Stimulated activated CD8-positive, alpha-beta memory T cell treated with anti-CD3 and anti-CD28 coated beads, Interleukin-12 subunit alpha, Interleukin-12 subunit beta, amount 100 ng/mL, for 4 hours (primary cell): ENCODE measurements at regions not wholly inside any gene's neighbourhood (a gene's known extent, or its start where the extent isn't known, plus 50 kb on each side); places are given as distances from the start of the nearest gene placed in this dataset.

Experiments
- DNase-seq: peaks from one replicate; pipeline ENCODE4 v3.0.0-alpha.2; 2020; ENCODE audit warnings: low read depth

DNA sequence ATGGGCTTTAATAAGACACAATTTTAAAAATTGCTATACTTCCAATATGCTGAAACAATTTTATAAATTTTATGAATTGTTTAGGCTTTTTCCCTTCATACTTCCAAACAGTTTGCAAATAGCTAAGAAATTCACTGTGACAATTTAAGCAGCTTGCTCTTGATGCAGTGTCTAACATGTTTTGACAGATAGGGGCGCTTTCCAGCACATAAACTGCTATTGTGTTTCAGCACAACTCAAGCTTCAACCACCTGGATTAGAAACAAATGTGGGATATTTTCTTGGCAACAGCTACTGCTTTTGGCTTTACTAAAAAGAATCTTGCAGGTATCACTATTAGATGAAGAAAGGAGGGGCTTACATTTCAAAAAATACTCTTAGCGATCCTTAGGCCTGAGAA lies 565.8 kb upstream of the DPPA4 start:
- no peak for DNase-seq

DNA sequence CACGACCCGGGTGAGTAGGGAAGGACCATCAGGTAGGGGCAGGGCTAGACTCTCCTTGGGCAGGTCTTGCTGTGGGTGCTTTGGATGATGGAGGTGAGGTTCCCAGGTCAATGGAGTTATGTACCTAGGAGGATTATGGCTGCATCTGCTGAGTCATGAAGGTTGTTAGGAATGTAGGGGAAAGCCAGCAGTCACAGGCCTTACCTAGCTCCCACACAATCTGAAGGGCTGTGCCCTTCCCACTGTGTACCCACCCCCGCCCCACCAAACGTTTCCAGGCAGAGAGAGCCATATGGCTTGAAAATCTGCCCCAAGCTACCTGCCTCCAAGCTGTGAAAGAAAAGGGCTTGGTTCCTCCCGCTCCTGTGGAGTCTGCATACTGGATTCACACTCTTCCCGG lies 573.4 kb upstream of the DPPA4 start:
- no peak for DNase-seq

DNA sequence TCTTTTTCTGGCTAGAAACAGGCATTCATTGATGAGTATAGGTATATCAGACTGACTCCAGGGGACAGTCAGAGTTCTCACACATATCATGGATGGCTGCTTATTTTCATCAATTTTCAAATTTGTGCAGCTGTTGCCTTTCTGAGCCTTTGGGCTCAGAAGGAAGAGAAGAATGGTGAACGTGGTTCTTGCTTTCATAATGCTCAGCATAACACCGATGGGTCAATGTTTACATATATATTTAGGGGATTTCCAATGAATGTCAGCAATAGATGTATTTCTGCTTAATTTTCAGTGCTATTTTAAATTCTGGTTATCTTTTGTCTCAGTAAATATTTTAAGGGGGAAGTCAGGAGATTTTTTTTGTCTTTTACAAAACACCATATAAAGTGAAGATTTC lies 581.4 kb upstream of the DPPA4 start:
- no peak for DNase-seq

DNA sequence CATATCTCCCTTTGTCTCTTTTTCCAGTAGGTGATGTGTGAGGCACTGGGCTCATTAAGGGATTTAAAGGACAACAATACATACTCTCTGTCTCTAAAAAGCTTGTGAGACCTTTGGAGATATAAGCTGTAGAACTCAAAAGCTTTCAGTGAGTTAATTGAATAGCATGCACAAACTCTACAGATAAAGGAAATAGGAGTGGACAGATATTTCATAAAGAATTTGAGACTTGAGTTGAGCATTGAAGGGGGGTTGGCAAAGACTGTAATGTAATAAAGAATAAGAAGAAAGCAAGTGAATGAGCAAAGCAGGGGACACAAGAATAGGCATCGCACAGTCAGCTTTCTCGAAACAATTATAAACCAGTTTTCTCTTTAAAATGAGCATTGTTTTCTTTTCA lies 583.4 kb upstream of the DPPA4 start:
- no peak for DNase-seq

DNA sequence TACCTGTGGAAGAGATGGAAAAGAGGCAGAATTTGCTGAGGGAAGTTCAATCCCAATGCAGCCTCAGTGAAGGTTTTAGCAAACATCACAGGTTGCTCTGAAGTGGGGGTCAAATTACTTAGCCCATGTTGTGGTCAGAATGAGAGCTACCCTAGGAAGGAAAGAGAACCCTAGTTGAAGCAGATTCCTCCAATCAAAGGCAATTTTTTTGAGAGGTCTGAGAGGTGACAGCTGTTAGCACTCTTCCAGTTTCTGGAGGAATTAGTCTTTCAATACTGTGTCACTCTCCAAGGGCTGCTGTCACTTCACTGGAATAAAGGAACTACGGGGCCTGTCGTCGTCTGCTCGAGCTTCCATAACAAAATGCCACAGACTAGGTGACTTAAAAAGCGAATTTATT lies 584.2 kb upstream of the DPPA4 start:
- no peak for DNase-seq

DNA sequence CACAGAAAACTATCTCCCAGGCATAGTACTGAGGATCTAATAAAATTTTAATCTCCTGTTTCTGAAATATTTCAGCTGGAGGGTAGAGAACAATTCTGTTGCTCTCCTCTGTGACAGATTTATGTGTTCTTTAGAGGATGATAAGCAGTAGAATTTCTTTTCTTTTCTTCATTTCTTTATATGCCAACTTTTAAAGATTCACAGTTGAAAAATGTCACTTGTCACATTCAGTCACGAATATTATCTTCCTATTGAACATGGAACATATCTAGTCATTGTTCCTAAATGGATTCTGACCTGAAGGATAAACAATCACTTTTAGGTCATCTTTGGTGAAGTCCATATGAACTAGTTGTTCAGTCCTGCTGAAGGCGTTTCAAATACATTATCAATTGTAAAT lies 585.5 kb upstream of the DPPA4 start:
- DNase-seq, result no peak

DNA sequence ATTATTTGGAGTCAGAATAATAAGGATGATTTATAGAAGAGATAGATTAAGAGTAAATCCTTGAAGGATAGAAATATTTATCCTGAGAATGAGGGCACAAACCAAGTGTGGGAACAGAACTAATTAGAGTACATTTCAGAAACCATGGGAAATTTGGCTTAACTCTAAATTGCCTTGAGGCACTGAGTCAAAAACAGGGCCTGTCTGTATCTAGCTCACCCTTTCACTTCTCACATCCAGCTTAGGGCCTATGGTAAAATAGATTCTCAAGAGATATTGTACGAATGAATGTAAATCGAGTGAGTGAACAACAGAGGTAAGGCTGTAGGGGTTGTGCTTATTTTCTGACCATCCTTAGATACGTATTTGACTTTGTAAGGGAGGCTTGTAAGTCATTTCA lies 586.1 kb upstream of the DPPA4 start:
- DNase-seq, result no peak

DNA sequence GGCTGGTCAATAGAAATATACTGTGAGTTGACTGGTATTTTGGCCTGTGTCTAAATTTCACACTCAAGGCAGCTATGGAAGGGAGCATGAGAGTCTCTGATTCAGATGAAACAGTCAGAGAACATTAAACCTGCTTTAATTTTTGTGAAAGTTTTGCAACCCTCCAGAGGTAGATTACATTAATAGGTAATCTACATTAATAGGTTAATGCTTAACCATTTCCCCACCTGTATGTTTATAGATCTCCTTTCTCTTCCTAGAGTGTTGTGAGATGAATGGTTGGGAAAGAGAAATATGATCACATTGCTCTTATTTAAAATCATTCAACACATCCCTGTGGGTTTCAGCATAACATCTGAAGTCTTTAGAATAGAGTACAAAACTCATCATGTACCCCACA lies 586.9 kb upstream of the DPPA4 start:
- no peak for DNase-seq

DNA sequence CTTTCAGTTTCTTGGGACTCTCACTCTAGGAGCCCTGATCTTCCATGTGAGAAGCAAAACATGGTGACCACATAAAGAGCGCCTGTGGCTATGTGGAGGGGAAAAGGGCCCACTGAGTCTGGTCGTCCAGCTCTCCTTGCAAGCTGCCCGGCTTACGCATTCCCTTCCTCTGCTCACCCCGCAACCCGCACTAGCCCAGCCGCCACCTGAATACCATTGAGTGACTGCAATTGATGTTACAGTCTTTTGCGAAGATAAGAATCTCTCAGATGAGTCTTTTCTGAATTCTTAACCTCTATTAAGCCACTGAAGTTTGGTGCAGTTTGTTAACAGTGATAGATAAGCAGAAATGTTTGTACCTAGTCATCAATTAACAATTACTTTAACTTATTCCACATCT lies 589.0 kb upstream of the DPPA4 start:
- DNase-seq, result no peak

DNA sequence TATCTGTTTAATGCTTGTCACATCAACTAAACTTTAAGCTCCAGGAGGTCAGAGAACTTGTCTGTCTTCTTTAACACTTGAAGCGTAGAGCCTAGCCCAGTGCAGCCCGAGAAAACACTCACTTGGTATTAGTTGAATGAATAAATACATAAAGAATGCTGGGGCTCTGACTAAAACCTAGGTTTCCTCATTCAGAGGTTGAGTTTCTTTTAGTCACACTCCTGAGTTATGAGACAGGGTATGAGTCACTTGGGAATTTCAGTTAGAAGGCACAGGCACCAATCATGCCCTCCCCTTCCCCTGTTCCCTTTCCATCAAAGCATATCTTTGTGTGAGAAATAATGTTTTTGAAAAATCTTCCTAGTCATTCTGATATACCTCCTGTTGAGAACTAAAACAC lies 589.8 kb upstream of the DPPA4 start:
- no peak for DNase-seq

DNA sequence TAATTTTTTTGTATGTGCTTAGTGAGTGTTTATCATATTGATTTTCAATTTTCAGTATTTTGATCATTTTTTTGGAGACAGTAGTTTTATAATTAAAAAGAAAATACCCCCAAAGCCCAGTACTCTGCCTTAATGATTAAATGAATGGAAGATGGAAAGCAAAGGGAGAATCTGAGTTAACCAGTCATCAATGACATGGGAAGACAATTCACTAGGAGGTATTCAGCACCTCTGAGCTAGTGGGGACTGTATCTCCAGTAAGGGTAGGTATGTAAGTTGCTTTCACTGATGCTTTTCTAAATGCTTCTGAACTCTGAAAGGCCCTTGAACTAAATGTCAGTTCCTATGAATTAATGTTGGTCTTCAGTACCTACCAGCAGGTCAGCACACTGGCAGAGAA lies 590.4 kb upstream of the DPPA4 start:
- no peak for DNase-seq

DNA sequence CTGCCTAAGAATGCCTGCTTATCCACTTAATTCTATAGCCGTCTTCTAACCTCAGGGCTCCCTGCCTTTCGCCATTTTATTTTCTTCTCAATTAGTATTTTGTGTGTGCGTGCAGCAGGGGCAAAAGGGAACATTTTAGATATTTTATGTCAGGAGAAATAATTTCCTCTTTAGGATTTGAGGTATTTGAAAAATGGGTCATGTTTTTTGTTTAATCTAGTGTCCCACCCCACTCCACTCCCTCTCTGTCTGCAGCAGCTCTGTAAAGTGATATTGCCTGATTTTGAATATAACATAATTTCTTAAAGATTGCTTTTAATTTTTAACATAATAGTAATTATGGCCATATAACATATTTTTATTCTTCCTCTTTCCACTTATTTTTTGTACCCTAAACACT lies 593.2 kb upstream of the DPPA4 start:
- no peak for DNase-seq

DNA sequence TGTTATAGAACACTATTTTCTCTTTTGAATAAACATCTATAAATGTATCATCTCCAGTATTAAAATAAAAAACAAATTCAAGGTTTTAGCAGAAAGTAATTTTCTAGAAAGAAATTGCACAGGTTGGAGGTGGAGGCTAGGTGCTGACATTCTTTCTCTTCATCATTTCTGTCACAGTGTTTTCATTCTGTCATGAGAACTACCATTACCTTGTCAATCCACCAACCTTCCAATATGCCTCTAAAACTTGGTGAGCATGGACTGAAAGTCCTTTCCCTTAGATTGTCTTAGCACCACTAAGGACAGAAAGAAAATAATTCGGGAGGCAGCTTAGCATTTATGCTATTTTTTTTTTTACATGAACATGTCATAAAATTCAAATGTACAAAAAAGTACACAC lies 596.2 kb upstream of the DPPA4 start:
- DNase-seq, result no peak

DNA sequence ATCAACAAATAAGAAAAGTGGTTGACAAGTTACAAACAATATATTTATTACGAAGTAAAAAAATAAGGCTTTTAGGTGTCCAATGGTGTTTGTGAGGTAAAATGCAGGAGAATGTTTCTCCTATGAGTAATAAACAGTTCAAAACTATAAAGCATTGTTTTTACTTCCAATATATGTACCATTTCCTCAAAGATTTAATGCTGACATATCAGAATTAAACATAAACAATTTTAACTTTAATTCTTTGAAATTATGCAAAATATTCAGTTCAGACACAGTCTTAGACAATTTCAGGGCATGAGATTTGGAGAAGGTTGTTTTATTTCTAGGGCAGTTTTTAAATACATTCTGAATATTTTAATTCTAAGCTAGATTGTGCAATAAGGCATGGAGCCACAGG lies 602.5 kb upstream of the DPPA4 start:
- DNase-seq, result no peak

DNA sequence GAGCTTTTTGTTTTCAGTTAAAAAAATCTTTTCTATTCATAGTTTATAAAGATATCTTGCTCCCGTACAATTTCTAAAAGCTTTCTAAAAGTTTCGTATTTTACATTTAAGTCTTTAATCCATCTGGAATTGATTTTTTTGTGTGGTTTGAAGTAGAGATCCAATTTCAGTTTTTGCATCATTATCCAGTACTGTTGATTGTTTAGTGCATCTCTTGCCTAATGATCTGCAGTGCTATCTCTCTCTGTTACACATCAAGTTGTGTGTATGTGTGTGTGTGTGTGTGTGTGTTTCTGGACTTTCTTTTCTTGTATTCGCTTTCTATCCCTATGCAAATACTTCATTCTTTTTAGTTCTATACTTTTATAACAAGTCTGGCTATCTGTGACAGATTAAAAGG lies 605.8 kb upstream of the DPPA4 start:
- DNase-seq, result no peak

DNA sequence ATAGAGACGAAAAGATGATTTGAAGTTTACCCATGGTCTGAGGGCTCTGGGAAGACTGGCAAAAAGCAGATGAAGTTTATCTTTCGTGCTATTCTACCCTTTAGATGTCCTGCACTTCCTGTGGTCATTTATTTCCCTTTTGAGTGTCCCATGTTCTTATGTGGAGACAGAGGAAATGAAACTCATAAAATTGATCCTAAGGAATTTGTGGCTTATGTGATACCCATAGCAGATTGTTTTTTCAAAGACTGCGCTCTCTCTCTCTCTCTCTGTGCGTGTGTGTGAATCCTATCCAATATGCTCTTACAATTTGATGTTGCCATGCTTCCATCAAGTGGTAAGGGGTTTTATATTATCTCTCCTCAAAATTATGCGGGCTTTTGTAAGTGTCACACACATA lies 607.5 kb upstream of the DPPA4 start:
- DNase-seq, result no peak

DNA sequence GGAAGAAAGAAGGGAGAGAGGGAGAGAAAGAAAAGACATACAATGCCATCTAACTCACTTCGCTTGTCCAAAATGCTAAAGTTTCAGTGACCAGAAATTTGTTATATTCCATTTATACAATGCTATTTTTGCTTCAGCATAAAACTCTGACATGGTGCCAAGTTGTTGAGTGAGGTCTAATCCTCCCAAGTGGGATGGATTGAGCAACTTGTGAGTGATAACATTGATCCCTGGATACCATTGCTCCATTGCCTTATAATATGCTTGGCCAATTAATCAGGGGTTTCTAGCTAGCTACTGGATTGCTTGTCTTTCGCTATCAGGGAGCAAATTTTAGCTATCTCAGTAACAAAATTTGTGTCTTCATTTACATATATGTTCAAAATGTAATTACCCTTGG lies 615.6 kb upstream of the DPPA4 start:
- DNase-seq, result no peak

DNA sequence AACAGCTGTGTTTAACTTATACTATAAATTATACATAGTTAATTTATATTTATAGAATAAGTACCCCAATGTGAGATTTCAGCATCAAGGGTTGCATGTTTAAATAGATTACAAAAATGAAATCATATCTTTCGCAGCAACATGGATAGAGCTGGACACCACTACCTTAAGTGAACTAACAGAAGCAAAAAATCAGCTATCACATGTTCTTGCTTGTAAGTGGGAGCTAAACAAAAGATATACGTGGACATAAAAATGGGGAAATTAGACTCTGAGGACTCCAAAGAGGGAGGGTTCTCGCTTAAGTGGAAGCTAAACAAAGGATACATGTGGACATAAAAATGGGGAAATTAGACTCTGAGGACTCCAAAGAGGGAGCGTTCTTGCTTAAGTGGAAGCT lies 626.5 kb upstream of the DPPA4 start:
- DNase-seq, result no peak

DNA sequence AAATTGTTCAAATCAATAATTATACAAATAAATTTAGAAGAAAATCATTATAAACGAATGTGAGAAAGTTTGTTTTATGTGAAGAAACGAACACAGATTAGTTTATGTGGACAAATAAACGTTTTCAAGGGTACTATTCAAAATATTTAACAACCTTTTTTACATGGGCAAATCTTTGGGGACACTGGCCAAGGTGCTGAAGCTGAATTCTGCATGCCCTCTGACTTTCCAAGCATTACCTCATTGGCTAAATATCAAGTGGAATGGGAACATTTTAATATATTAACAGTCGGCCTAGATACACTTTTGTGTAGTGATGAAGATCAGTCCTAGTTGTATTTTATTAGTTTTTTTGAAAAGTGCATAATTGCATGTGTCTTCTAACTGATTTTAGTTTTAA lies 636.4 kb upstream of the DPPA4 start:
- DNase-seq, result no peak

DNA sequence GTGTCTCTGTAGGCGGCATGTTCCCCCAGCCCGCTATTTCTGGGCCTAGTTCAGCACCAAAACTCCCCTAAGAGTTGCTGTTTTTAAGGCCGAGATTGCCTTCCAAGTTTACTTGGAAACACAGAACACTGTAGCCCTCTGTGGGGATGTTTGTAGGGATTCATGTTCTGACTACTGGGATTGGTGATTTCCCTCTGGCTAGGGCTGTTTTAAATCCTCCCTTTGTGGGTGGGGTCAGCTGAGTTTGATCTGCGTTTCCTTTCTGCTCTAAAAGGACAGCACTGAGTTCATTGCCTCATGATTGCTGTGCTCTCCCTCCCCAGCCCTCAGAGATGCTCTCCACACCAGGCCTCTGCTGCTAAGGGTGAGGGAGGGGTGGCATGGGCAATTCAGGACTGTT lies 640.6 kb upstream of the DPPA4 start:
- no peak for DNase-seq

DNA sequence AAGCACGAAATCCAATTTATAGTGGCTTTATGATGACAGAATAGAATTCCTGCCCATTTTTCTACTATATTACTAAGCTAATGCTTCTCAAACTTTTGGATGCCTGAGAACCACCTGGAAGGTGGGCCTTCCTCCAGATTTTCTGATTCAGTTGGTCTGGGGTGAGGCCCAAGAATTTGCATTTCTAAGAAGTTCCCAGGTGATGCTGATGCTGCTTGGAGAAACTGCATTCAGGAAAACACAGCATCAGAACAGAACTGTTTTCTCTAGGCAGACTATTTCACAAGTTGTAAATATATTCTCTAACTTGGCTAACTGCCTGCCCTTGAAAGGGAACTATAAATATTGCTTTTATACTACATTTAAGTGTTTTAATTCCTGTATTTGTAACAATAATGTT lies 644.9 kb upstream of the DPPA4 start:
- DNase-seq, result no peak

DNA sequence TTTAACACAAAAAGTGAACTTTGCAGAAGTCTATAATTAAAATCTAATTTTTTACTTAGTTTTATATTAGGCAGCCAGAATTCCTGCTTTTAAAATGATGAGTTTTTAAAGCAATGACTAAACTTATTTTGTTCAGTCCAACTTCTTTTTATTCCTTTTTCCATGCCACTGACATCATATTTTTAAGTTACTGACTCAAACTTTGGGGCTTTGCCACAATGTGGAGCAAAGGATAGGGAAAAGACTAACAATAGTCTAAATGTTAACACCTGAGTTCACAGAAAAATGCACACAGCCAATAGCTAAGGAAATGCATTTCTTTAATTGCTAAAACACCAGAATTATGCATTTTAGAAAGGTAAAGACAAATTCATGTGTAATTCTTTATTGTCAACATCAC lies 647.6 kb upstream of the DPPA4 start:
- no peak for DNase-seq

DNA sequence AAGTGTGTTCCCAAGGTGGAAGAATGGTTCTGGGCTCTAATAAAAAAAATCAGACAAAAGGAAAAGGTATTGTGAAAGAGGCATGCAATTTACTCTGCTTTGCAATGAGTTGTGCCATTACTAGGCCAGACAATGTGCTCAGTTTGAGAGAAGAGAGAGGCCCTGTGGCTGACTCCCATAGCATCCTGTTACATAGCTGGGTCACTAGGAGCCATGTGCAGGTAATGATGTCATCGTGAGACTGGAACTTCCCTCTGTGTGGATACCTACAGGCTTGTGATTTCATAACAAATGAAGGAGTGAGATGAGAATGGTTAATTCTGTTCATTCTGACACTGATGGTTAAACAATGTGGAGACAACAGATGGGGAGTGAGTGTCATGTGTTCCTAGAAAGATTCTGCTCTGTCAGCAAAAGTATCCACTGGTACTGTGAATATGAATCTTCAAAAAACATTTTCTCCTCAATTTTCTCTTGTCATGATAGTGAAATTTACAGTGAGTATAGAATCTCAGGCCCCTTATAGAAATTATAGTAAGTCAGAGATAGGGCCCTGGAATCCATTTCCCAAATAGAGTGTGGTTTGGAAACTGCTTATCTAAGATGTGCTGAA lies 648.7 kb upstream of the DPPA4 start:
- no peak for DNase-seq

DNA sequence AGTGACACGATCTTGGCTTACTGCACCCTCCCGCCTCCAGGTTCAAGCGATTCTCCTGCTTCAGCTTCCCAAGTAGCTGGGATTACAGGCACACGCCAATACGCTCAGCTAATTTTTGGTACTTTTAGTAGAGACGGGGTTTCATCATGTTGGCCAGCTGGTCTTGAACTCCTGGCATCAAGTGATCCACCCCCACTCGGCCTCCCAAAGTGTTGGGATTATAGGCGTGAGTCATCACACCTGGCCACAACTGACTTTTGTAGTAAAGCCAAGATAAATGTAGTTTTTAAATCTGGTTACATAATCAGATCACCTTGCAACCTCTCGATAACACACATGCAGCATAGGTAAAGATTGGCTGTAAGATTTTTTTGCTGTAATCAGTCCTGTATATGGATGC lies 657.5 kb upstream of the DPPA4 start:
- DNase-seq, result no peak

DNA sequence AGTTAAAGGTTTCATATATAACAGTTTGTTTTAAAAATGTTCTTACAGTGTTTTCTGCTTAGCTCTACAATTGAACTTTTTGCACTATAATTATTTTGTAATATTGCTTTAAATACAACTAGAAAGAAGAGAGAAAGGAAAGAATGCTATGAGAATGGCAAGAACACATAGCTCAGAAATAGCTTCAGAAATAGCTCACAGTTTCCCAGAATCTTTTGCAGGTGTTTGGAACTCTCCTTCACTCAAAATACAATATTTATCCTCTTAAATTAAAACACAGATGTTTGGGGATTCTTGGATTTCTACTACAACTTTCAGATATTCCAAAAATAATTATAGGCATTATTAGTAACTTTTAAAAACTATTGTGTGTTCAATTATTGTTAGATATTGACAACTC lies 658.0 kb upstream of the DPPA4 start:
- DNase-seq, result no peak
